ENCODE measurements at regions not wholly inside any gene's neighbourhood (a gene's known extent, or its start where the extent isn't known, plus 50 kb on each side); places are given as distances from the start of the nearest gene placed in this dataset.
"Not testable (repeated sequence)": the region's sequence is repeated elsewhere in the genome, so short reads cannot be mapped to it uniquely, and the experiment has no call there.

GRCh38 chr12:131509701-131510100, 201.2 kb upstream of the SFSWAP start:
- Mint-ChIP-seq H3K27me3 (ENCODE audit: unreplicated experiment) (peaks cover 2% of the 10 kb centered on the region), H3K36me3 (ENCODE audit: low read depth, unreplicated experiment) (no peaks in the 10 kb centered on the region), H3K4me3 (ENCODE audit: unreplicated experiment) (no peak overlapping the region), H3K9me3 (ENCODE audit: unreplicated experiment) (no peaks in the 10 kb centered on the region), H3K4me1 (ENCODE audit: unreplicated experiment) (peaks cover 8% of the 10 kb centered on the region), H3K27ac (ENCODE audit: unreplicated experiment) (no peak overlapping the region)
- DNase-seq (ENCODE audit: low spot score), result no peak
- TF ChIP-seq, protein P1, sequence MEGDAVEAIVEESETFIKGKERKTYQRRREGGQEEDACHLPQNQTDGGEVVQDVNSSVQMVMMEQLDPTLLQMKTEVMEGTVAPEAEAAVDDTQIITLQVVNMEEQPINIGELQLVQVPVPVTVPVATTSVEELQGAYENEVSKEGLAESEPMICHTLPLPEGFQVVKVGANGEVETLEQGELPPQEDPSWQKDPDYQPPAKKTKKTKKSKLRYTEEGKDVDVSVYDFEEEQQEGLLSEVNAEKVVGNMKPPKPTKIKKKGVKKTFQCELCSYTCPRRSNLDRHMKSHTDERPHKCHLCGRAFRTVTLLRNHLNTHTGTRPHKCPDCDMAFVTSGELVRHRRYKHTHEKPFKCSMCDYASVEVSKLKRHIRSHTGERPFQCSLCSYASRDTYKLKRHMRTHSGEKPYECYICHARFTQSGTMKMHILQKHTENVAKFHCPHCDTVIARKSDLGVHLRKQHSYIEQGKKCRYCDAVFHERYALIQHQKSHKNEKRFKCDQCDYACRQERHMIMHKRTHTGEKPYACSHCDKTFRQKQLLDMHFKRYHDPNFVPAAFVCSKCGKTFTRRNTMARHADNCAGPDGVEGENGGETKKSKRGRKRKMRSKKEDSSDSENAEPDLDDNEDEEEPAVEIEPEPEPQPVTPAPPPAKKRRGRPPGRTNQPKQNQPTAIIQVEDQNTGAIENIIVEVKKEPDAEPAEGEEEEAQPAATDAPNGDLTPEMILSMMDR (IDR thresholded peaks at IDR 0.05; ENCODE audit: unreplicated experiment), result no peak

GRCh38 chr12:131510431-131510830, 200.5 kb upstream of the SFSWAP start:
- H3K27ac Mint-ChIP-seq (ENCODE audit: unreplicated experiment), result no peak overlapping the region
- peaks cover 2% of the 10 kb centered on the region for H3K27me3 Mint-ChIP-seq (ENCODE audit: unreplicated experiment)
- no peak overlapping the region for H3K4me3 Mint-ChIP-seq (ENCODE audit: unreplicated experiment)
- peaks cover 8% of the 10 kb centered on the region for H3K4me1 Mint-ChIP-seq (ENCODE audit: unreplicated experiment)
- DNase-seq (ENCODE audit: low spot score), result no peak
- TF ChIP-seq, protein P1 (IDR thresholded peaks at IDR 0.05; ENCODE audit: unreplicated experiment), result no peak
- no peaks in the 10 kb centered on the region for H3K36me3 Mint-ChIP-seq (ENCODE audit: low read depth, unreplicated experiment)
- no peaks in the 10 kb centered on the region for H3K9me3 Mint-ChIP-seq (ENCODE audit: unreplicated experiment)

DNA sequence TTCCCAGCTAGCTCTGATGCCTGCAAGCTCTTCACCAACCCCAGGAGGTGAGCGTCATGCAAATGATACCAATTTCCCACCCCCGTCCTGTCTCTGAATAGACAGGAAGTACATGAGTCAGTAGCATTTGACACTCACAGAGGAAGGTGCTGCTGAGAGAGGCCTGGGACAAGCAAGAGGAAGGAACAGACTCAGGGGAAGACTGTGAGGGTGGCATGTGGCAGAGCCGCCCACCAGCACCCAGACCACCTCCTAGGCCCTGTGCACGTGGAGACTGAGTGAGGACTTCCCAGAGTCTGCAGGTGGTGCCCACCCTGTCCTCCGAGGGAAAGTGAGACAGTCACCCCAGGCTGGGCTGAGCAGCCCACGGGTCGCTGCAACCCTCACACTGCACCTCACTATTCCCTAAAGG, 199.5 kb upstream of the SFSWAP start:
- Mint-ChIP-seq H3K4me3 (ENCODE audit: unreplicated experiment) (no peak overlapping the region), H3K36me3 (ENCODE audit: low read depth, unreplicated experiment) (no peaks in the 10 kb centered on the region), H3K9me3 (ENCODE audit: unreplicated experiment) (no peaks in the 10 kb centered on the region), H3K27ac (ENCODE audit: unreplicated experiment) (no peak overlapping the region), H3K27me3 (ENCODE audit: unreplicated experiment) (peaks cover 2% of the 10 kb centered on the region), H3K4me1 (ENCODE audit: unreplicated experiment) (peaks cover 8% of the 10 kb centered on the region)
- TF ChIP-seq, protein P1 (IDR thresholded peaks at IDR 0.05; ENCODE audit: unreplicated experiment), result no peak
- DNase-seq (ENCODE audit: low spot score), result peak; percentile 20

GRCh38 chr12:131511803-131512561, 198.9 kb upstream of the SFSWAP start:
- no peak overlapping the region for H3K27ac Mint-ChIP-seq (ENCODE audit: unreplicated experiment)
- no peak for DNase-seq (ENCODE audit: low spot score)
- no peak overlapping the region for H3K4me3 Mint-ChIP-seq (ENCODE audit: unreplicated experiment)
- peaks cover 2% of the 10 kb centered on the region for H3K27me3 Mint-ChIP-seq (ENCODE audit: unreplicated experiment)
- H3K36me3 Mint-ChIP-seq (ENCODE audit: low read depth, unreplicated experiment), result no peaks in the 10 kb centered on the region
- no peaks in the 10 kb centered on the region for H3K9me3 Mint-ChIP-seq (ENCODE audit: unreplicated experiment)
- H3K4me1 Mint-ChIP-seq (ENCODE audit: unreplicated experiment), result peaks cover 8% of the 10 kb centered on the region
- TF ChIP-seq, protein P1 (IDR thresholded peaks at IDR 0.05; ENCODE audit: unreplicated experiment), result no peak

GRCh38 chr12:131513606-131514005, 197.3 kb upstream of the SFSWAP start:
- no peak for DNase-seq (ENCODE audit: low spot score)
- H3K4me1 Mint-ChIP-seq (ENCODE audit: unreplicated experiment), result peaks cover 8% of the 10 kb centered on the region
- H3K27me3 Mint-ChIP-seq (ENCODE audit: unreplicated experiment), result peaks cover 2% of the 10 kb centered on the region
- H3K9me3 Mint-ChIP-seq (ENCODE audit: unreplicated experiment), result no peaks in the 10 kb centered on the region
- H3K27ac Mint-ChIP-seq (ENCODE audit: unreplicated experiment), result no peak overlapping the region
- no peak overlapping the region for H3K4me3 Mint-ChIP-seq (ENCODE audit: unreplicated experiment)
- TF ChIP-seq, protein P1 (IDR thresholded peaks at IDR 0.05; ENCODE audit: unreplicated experiment), result no peak
- H3K36me3 Mint-ChIP-seq (ENCODE audit: low read depth, unreplicated experiment), result no peaks in the 10 kb centered on the region

DNA sequence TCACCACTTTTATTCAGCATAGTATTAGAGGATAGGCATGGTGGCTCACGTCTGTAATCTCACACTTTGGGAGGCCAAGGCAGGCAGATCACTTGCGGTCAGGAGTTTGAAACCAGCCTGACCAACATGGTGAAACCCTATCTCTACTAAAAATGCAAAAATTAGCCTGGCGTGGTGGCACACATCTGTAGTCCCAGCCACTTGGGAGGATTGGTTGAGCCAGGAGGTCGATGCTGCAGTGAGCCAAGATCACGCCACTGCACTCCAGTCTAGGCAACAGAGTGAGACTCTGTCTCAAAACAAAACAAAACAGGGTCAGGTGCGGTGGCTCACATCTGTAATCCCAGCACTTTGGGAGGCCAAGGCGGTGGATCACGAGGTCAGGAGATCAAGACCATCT, 190.3 kb upstream of the SFSWAP start:
- not testable (repeated sequence) for H3K36me3 Mint-ChIP-seq (ENCODE audit: low read depth, unreplicated experiment); H3K27ac Mint-ChIP-seq (ENCODE audit: unreplicated experiment); H3K4me1 Mint-ChIP-seq (ENCODE audit: unreplicated experiment)

More for the DNA sequence above, 190.3 kb upstream of the SFSWAP start:
- not testable (repeated sequence) for H3K27me3 Mint-ChIP-seq (ENCODE audit: unreplicated experiment); H3K9me3 Mint-ChIP-seq (ENCODE audit: unreplicated experiment); DNase-seq (ENCODE audit: low spot score); H3K4me3 Mint-ChIP-seq (ENCODE audit: unreplicated experiment)
